Stimulated activated CD4-positive, alpha-beta T cell treated with anti-CD3 and anti-CD28 coated beads, Interleukin-2, amount 100 ng/mL, for 48 hours (primary cell): ENCODE measurements at regions not wholly inside any gene's neighbourhood (a gene's known extent, or its start where the extent isn't known, plus 50 kb on each side); places are given as distances from the start of the nearest gene placed in this dataset.
"Not testable (repeated sequence)": the region's sequence is repeated elsewhere in the genome, so short reads cannot be mapped to it uniquely, and the experiment has no call there.

Experiments
- DNase-seq, 2 donors: peaks; one replicate each; pipeline ENCODE4 v3.0.0-alpha.2; 2020

GRCh38 chr6:122145246-122145645 is 254.2 kb upstream of the HSF2 start:
- no peak for DNase-seq

- no peak for DNase-seq
Observed at GRCh38 chr6:122145741-122146240, 253.7 kb upstream of the HSF2 start.

DNA sequence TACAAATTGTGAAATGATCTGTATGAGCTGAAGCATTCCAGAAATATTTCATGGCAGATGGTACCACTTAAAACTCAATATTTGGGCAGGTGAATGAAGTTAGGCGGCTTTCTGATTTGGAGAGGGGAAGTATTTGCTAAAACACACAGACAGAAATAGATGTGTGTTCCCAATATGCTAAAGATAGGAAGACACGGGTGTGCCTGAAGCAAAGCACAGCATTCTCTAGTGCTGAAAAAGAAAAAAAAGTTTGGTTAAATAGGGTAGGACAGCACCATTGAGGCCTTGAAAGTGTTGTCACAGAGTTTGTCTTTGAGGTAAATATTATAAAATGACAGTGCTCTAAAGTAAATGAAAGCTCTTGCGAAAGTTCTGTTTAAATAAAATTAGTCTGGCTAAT is 252.2 kb upstream of the HSF2 start:
- DNase-seq: no peak

DNA sequence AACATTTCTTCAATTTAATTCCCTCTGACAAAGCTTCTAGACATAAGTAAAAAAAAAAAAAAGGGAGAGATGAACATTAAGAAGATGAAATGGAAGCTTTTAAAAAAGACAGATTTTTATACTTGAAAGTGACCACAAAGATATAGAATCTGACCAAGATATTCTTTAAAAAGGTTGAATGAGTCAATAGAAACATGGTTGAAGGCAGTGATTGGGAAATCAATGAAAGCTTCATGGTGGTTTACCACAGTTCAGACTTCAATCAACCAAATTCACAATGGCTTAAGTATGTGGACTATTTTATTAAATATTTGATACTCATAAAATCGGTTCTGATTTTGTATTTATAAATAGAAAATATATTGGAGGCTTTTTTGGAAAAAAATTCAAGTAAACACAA is 248.4 kb upstream of the HSF2 start:
- DNase-seq: no peak

DNA sequence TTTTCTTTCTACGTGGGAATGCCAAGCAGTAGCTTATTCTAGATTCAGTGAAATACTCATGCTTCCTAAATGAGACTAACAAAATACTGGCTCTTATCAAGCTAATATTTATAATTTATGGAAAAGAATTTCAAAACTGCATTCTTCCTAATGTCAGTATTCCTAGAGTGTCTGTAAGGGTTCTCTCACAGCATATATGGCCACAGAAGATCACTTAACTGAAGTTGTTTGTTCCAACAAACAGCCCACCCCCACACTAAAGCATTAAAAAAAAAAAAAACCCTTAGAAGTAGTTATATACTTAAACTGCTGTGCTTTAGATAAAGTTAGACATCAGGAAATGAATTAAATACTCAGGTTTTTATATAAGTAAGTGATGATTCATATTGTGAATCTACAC is 247.7 kb upstream of the HSF2 start:
- no peak for DNase-seq

DNA sequence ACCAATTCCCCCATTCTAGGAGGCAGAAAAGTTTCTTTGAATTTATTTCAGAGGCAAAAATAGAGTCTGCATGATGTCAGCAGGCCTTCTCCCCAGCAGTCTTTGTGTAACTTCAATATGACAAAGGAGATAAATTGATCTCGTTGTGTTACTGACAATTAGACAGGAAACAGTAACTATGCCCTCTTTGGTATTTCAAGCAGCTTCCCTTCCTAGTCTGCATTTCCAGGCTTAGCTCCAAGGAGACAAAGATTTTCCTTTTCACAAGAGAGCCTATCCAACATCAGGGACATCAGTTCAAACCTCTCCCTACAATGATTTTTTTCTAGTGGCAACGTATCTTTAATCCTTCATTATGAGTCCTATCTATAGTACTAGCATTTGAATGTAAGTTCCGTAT is 245.9 kb upstream of the HSF2 start:
- no peak for DNase-seq

DNA sequence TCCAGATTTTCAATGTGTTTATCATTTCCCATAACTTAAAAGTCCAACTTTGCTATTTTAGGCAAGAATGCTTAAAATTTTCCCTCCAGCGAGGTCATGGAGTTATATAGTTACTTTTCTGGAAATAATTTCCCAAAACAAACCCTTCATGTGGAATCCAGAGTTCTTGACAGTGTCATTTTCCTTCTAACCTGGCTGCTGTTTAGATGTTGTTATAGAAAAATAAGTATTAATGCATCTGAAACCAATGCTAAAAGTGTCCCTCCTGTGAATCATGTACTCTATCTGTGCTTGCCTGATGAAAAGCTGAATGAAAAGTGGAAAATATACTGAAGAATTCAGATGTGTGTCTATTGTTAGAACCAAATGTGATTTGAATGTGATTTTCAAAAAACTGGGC is 245.3 kb upstream of the HSF2 start:
- DNase-seq: no peak

DNA sequence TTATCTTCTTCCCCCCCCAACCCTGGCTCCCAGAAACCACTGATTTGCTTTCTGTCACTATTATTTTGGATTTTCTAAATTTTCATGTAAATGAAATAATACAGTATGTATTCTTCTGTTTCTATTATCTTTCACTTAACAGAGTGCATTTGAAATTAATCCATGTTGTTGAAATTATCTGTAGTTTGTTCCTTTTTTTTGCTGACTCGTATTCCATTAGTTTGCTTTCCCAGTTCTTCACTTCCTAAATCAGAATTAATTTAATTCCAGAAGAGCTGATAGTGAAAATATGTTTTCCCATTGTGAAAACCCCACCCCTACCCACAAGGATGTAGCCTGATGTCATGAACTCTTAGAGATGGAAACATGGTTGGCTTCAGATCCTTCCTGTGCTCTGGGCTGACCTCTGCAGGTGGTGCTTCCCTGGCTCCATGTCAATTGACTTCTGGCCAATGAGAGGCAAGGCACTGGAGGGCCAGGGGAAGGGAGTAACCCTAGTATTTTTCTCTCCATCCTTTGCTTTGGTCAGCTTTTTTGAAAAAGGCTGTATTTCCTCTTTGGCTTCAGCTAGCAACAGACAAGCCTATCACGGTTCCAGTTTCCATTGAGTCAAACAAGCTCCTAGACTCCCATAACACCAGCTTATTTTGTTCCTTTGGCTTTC is 244.4 kb upstream of the HSF2 start:
- DNase-seq: no peak

DNA sequence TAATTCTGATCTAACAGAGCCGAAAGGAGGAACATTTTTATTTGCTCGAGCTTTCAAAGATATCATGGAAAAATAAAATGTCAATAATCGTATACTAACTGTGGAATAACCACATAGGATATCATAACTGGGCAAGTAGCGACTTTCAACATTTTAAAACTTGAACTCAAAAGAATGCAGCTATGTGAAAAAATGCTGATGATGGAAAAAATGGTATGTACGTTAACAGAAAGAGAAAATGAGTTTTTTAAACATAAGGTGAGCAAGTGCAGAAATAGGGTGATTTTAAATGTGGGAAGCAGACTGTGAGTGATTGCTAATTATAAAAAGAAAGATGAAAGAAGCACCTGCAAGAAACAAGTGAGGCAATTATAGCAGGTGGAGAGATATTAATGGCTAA is 238.3 kb upstream of the HSF2 start:
- DNase-seq: no peak

GRCh38 chr6:122165014-122165413 is 234.4 kb upstream of the HSF2 start:
- DNase-seq: no peak

DNA sequence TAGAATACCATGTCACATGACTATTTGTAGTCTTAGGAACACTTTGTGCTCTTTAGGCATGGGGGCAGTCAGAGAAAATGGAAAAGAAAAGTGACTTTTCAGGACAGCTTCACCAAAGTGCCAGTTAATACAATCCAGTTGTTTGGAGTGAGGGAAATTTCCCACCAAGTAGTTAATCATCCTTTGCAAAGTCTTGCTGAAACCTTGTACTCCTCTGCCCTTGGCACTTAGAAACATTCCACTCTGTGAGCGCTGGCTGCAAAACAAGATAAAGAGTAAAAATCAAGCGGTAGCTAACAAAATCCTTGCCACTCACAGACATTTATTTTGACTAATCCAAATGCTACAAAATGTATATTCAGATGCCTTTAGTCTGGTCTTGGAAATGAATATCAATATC is 229.2 kb upstream of the HSF2 start:
- DNase-seq: no peak

DNA sequence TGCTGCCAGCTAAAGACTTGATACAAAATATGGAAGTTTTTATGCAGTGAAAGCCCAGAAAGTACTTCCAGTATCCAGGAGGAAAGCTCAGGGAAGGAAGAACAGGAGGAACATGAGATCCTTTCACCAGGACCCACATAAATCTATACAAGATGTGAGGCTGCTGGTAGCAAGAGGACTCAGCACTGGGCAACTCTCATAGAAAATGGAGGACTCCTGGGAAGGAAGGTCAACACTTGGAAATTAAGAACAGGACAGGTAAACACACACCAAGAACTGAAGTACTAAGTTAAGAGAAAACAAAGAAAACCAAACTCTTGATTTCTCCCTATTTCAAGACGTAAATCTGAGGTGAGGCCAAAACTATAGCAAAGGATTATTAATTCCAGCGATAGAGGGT is 220.5 kb upstream of the HSF2 start:
- no peak for DNase-seq

GRCh38 chr6:122180132-122180531 is 219.3 kb upstream of the HSF2 start:
- no peak for DNase-seq

GRCh38 chr6:122182061-122182460 is 217.4 kb upstream of the HSF2 start:
- DNase-seq: no peak

DNA sequence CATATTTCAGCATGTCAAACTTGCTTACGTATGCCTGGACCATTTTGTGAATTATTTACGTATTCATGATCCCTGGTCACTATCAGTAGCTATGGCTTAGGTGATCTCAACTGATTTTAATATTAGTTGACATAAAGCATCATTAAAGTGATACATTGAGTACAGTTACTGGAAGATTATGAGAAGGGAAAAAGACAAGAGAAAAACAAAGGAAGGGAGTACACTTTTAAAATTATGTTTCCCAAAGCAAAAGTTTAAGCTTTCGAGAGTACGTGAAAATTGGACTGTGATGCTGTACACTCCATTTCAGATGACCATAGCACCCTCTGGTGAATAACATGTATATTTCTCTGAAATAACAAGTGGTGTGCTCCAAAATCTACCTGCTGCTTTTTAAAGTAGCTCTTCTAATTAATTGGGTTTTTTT is 215.0 kb upstream of the HSF2 start:
- no peak for DNase-seq

DNA sequence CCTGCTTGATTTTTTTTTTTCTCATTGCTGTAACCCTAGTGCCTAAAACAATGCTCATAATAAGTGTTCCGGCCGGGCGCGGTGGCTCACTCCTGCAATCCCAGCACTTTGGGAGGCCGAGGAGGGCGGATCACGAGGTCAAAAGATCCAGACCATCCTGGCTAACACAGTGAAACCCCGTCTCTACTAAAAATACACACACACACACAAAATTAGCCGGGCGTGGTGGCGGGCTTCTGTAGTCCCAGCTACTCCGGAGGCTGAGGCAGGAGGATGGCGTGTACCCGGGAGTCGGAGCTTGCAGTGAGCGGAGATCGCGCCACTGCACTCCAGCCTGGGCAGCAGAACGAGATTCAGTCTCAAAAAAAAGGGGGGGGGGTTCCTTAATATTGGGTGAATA is 214.0 kb upstream of the HSF2 start:
- not testable (repeated sequence) for DNase-seq

DNA sequence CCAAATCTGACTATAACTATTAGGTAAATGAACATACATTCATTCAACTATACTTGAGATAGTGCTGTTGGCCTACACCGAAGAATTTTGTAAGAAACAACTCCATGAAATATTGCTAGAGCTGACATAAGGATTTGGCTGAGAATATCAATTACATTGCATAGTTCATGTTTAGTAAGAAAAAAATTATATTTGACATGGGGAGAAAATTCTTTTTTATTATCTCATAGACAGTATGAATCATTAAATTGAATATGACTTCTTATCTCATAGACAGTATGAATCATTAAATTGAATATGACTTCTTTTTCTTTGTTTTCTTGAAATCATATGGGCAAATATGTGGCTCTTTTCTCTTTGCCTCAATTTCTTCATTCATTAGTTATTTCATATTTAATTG is 212.3 kb upstream of the HSF2 start:
- no peak for DNase-seq

DNA sequence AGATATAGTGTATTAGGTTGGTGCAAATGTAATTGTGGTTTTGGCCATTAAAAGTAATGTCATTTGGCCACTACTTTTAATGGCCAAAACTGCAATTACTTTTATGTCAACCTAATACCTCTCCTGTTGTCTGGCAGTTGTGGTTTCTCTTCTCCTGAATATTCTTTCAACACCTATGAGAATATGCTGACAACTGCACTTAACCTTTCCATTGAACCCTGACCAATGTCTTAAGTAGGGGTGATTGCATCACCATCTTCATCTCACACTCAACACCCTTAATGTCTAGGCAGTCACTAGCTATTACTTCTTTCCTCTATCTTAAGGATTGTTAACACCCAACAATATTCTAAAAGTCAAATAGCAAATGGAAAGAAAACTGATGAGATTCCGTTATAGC is 200.5 kb upstream of the HSF2 start:
- no peak for DNase-seq

GRCh38 chr6:122200440-122200839 is 199.0 kb upstream of the HSF2 start:
- DNase-seq: no peak

GRCh38 chr6:122202576-122203137 is 196.8 kb upstream of the HSF2 start:
- DNase-seq: no peak

DNA sequence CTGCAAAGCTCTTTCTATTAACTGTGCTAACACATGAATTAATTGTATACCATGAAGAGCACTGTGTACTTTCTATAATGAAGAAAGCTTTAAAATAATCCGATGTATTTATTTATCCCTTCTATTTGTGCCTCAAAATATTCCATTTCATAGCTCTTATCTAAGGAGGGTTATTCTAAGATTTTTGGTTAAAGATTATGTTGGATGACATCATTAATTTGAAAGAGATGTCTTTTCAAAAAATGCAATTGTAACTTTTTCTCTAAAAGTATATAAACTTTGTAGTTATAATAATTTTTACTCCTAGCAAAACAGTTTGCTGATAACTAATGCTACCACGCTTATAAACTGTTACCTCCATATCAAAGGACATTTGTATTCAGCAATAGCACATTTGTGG is 192.4 kb upstream of the HSF2 start:
- DNase-seq: no peak

GRCh38 chr6:122207794-122208193 is 191.7 kb upstream of the HSF2 start:
- no peak for DNase-seq

- DNase-seq: no peak
Observed at GRCh38 chr6:122214605-122215318, 184.7 kb upstream of the HSF2 start.

DNA sequence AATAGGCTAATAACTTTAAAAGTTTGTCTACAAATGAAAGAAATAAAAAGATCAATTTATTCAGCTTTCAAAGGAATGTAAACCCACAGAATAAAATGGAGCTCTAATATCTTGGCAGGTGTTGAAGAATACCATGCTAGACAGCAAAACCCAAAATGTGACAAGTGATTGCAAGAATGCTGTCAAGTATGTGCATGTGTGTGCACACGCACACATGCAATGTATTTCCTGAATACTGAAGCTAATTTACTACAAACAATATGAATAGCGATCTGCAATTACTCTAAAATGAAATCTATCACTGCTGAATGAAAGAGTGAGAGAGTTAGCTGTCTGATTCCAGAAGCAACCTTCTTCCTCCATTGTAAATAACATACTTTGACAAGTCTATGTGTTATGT is 179.2 kb upstream of the HSF2 start:
- no peak for DNase-seq
